ENCODE measurements at regions not wholly inside any gene's neighbourhood (a gene's known extent, or its start where the extent isn't known, plus 50 kb on each side); places are given as distances from the start of the nearest gene placed in this dataset. TPM values are rescaled to one million over a fixed set of nuclear protein-coding genes. Genes with fewer than 3 reads are reported as not detected.
A peak's percentile ranks its signal among the peaks of the same experiment; 100 is the strongest.

GRCh38 chr2:71742953-71743601 lies 289.7 kb downstream of the DYSF start:
- Histone ChIP-seq H3K27ac (peak overlapping the region; percentile 8 to 69 (median 38)), H3K9me3 (peaks cover 0 to 18% (median 0%) of the 10 kb centered on the region in 4 donors), H3K4me3 (no peak overlapping the region), H3K36me3 (no peaks in the 10 kb centered on the region), H3K27me3 (no peaks in the 10 kb centered on the region), H3K4me1 (peaks cover 0 to 41% (median 10%) of the 10 kb centered on the region in 4 donors)
- TF ChIP-seq EP300 (IDR thresholded peaks at IDR 0.05) (peak in 1 of 2 donors; percentile 66), CTCF (IDR thresholded peaks at IDR 0.05) (no peak)
- DNase-seq (ENCODE audit: low spot score in 2 of 2), result peak; percentile 72 to 87
- 37 to 61% methylated on average over 15 to 16 of the region's 16 CpGs for WGBS, 2 donors

GRCh38 chr2:71736986-71737385 lies 283.6 kb downstream of the DYSF start:
- Histone ChIP-seq H3K4me1 (no peaks in the 10 kb centered on the region), H3K9me3 (peaks cover 0 to 15% (median 0%) of the 10 kb centered on the region in 4 donors), H3K4me3 (no peak overlapping the region), H3K27ac (no peak overlapping the region), H3K27me3 (no peaks in the 10 kb centered on the region), H3K36me3 (no peaks in the 10 kb centered on the region)
- TF ChIP-seq CTCF (IDR thresholded peaks at IDR 0.05) (no peak), EP300 (IDR thresholded peaks at IDR 0.05) (no peak), POLR2A (IDR thresholded peaks at IDR 0.05) (no peak)
- no peak for DNase-seq (ENCODE audit: low spot score in 2 of 2)
- WGBS, 2 donors, result 65 to 75% methylated on average over 3 to 4 of the region's 4 CpGs

GRCh38 chr2:71736091-71736861 lies 282.9 kb downstream of the DYSF start:
- Histone ChIP-seq H3K4me3 (no peak overlapping the region), H3K27me3 (no peaks in the 10 kb centered on the region), H3K36me3 (no peaks in the 10 kb centered on the region), H3K27ac (no peak overlapping the region), H3K9me3 (peaks cover 0 to 9% (median 0%) of the 10 kb centered on the region in 4 donors), H3K4me1 (no peaks in the 10 kb centered on the region)
- peak in 1 of 2 donors; percentile 39 for DNase-seq (ENCODE audit: low spot score in 2 of 2)
- 70 to 75% methylated on average over 13 of the region's 13 CpGs for WGBS, 2 donors
- TF ChIP-seq POLR2A (IDR thresholded peaks at IDR 0.05) (no peak), EP300 (IDR thresholded peaks at IDR 0.05) (no peak), CTCF (IDR thresholded peaks at IDR 0.05) (no peak)

Small RNA genes lying in the stretch of these regions (small RNA-seq; reads per million reads assigned to genes)
- not detected for gene RPS20P10

Data from tibial nerve (tissue), 4 donors.